Glomerular visceral epithelial cell (primary cell): ENCODE measurements at regions not wholly inside any gene's neighbourhood (a gene's known extent, or its start where the extent isn't known, plus 50 kb on each side); places are given as distances from the start of the nearest gene placed in this dataset.
A peak's percentile ranks its signal among the peaks of the same experiment; 100 is the strongest.
"Not testable (repeated sequence)": the region's sequence is repeated elsewhere in the genome, so short reads cannot be mapped to it uniquely, and the experiment has no call there.

Experiments used
- DNase-seq: peaks from one replicate; pipeline ENCODE4 v3.0.0-alpha.2; 2016; ENCODE audit errors: extremely low spot score

GRCh38 chr2:62410926-62411456 is 95.0 kb downstream of the TMEM17 start:
- DNase-seq: no peak

GRCh38 chr2:62410015-62410453 is 96.0 kb downstream of the TMEM17 start:
- DNase-seq: no peak

GRCh38 chr2:62409442-62409841 is 96.6 kb downstream of the TMEM17 start:
- no peak for DNase-seq

- no peak for DNase-seq
These were observed 97.7 kb downstream of the TMEM17 start for GRCh38 chr2:62408241-62408677.

- no peak for DNase-seq
These were observed 98.2 kb downstream of the TMEM17 start for GRCh38 chr2:62407838-62408237.

GRCh38 chr2:62407401-62407800 is 98.6 kb downstream of the TMEM17 start:
- no peak for DNase-seq

- peak; percentile 60 for DNase-seq
These were observed 99.4 kb downstream of the TMEM17 start for GRCh38 chr2:62406573-62407043.

GRCh38 chr2:62404913-62405312 is 101.1 kb downstream of the TMEM17 start:
- no peak for DNase-seq

GRCh38 chr2:62402156-62402555 is 103.8 kb downstream of the TMEM17 start:
- DNase-seq: no peak

GRCh38 chr2:62398356-62398755 is 107.6 kb downstream of the TMEM17 start:
- no peak for DNase-seq

- no peak for DNase-seq
These were observed 109.1 kb downstream of the TMEM17 start for GRCh38 chr2:62396880-62397279.

GRCh38 chr2:62393293-62393692 is 112.7 kb downstream of the TMEM17 start:
- no peak for DNase-seq

GRCh38 chr2:62391696-62392095 is 114.3 kb downstream of the TMEM17 start:
- no peak for DNase-seq

- DNase-seq: not testable (repeated sequence)
These were observed 119.6 kb downstream of the TMEM17 start for GRCh38 chr2:62386378-62386777.

- DNase-seq: no peak
These were observed 122.1 kb downstream of the TMEM17 start for GRCh38 chr2:62383846-62384245.

- DNase-seq: peak; percentile 8
These were observed 123.2 kb downstream of the TMEM17 start for GRCh38 chr2:62382757-62383156.

- no peak for DNase-seq
These were observed 123.9 kb downstream of the TMEM17 start for GRCh38 chr2:62382122-62382521.

- no peak for DNase-seq
These were observed 124.3 kb downstream of the TMEM17 start for GRCh38 chr2:62381656-62382055.

GRCh38 chr2:62379566-62379965 is 126.4 kb downstream of the TMEM17 start:
- no peak for DNase-seq

- DNase-seq: no peak
These were observed 130.9 kb downstream of the TMEM17 start for GRCh38 chr2:62375113-62375420.

GRCh38 chr2:62374301-62375112 is 131.5 kb downstream of the TMEM17 start:
- DNase-seq: no peak

GRCh38 chr2:62372824-62373223 is 133.2 kb downstream of the TMEM17 start:
- DNase-seq: no peak
